ENCODE measurements at regions not wholly inside any gene's neighbourhood (a gene's known extent, or its start where the extent isn't known, plus 50 kb on each side); places are given as distances from the start of the nearest gene placed in this dataset.

- Histone ChIP-seq H3K4me2 (ENCODE audit: insufficient read depth, insufficient read length, low read length) (no peak overlapping the region), H4K5ac (ENCODE audit: insufficient read length, low read depth, low read length) (no peak overlapping the region), H3K79me2 (ENCODE audit: insufficient read depth, low read length) (no peaks in the 10 kb centered on the region), H3K27ac (ENCODE audit: insufficient read length, low read depth, low read length) (no peak overlapping the region), H3K9me3 (ENCODE audit: control insufficient read depth, low read depth, low read length) (no peaks in the 10 kb centered on the region), H2BK15ac (ENCODE audit: low read depth, low read length) (no peak overlapping the region), H2AFZ (ENCODE audit: low read length) (no peak overlapping the region), H3T11ph (ENCODE audit: low read length) (no peak overlapping the region), H4K91ac (ENCODE audit: insufficient read length, low read depth, low read length) (no peak overlapping the region), H3K56ac (ENCODE audit: insufficient read length, low read depth, low read length) (no peak overlapping the region), H4K20me1 (ENCODE audit: control insufficient read depth, insufficient read depth, insufficient read length) (no peaks in the 10 kb centered on the region), H3K4ac (ENCODE audit: low read depth, low read length) (no peak overlapping the region), H3K23ac (ENCODE audit: insufficient read length, low read depth, low read length) (no peak overlapping the region), H3K18ac (ENCODE audit: insufficient read length, low read depth, low read length) (no peak overlapping the region), H2BK5ac (ENCODE audit: insufficient read length, low read length) (no peak overlapping the region), H2BK20ac (ENCODE audit: low read depth, low read length, poor library complexity, severe bottlenecking) (no peak overlapping the region), H2BK12ac (ENCODE audit: insufficient read length, low read depth, low read length) (no peak overlapping the region), H3K27me3 (ENCODE audit: insufficient read depth, low read length) (no peaks in the 10 kb centered on the region), H3K79me1 (ENCODE audit: insufficient read depth, low read depth, low read length, poor library complexity, severe bottlenecking) (no peaks in the 10 kb centered on the region), H2AK5ac (ENCODE audit: insufficient read length, low read length) (no peak overlapping the region), H3K4me1 (ENCODE audit: insufficient read depth, low read length) (no peaks in the 10 kb centered on the region), H3K14ac (ENCODE audit: insufficient read depth, low read length) (no peak overlapping the region), H4K8ac (replicated peaks; ENCODE audit: insufficient read length, low read depth, low read length) (no peak overlapping the region), H3K23me2 (ENCODE audit: insufficient read length, low read depth, low read length, poor library complexity, severe bottlenecking) (no peaks in the 10 kb centered on the region), H2BK120ac (ENCODE audit: low read depth, low read length, poor library complexity, severe bottlenecking) (no peak overlapping the region), H3K9ac (ENCODE audit: extremely low read depth, insufficient read length, low read length) (no peak overlapping the region)
- H3K9me3 Mint-ChIP-seq: peaks cover 0 to 3% of the 10 kb centered on the region in 2 experiments; a peak in 3 of 5 replicates
- WGBS (ENCODE audit: extremely low coverage, insufficient read length, low lambda C conversion rate): no CpG with 5 or more reads among the region's 7 CpGs
- H3K4me3 Mint-ChIP-seq: no peak overlapping the region
- no peaks in the 10 kb centered on the region for H3K36me3 Mint-ChIP-seq (ENCODE audit: insufficient read depth in 1 of 3, low read depth in 3 of 3)
- no peak for DNase-seq
- no peaks in the 10 kb centered on the region for H3K27me3 Mint-ChIP-seq (ENCODE audit: low read depth)
- TF ChIP-seq, protein P1, sequence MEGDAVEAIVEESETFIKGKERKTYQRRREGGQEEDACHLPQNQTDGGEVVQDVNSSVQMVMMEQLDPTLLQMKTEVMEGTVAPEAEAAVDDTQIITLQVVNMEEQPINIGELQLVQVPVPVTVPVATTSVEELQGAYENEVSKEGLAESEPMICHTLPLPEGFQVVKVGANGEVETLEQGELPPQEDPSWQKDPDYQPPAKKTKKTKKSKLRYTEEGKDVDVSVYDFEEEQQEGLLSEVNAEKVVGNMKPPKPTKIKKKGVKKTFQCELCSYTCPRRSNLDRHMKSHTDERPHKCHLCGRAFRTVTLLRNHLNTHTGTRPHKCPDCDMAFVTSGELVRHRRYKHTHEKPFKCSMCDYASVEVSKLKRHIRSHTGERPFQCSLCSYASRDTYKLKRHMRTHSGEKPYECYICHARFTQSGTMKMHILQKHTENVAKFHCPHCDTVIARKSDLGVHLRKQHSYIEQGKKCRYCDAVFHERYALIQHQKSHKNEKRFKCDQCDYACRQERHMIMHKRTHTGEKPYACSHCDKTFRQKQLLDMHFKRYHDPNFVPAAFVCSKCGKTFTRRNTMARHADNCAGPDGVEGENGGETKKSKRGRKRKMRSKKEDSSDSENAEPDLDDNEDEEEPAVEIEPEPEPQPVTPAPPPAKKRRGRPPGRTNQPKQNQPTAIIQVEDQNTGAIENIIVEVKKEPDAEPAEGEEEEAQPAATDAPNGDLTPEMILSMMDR (conservative IDR thresholded peaks at IDR 0.05): no peak
- H3K27ac Mint-ChIP-seq: no peak overlapping the region
- H3K4me1 Mint-ChIP-seq: peaks cover 3 to 10% of the 10 kb centered on the region in 2 experiments; a peak in 3 of 4 replicates
Observed at GRCh38 chr1:184197831-184198230, 146.3 kb downstream of the TSEN15 start.
